ENCODE measurements at regions not wholly inside any gene's neighbourhood (a gene's known extent, or its start where the extent isn't known, plus 50 kb on each side); places are given as distances from the start of the nearest gene placed in this dataset.
"Not testable (repeated sequence)": the region's sequence is repeated elsewhere in the genome, so short reads cannot be mapped to it uniquely, and the experiment has no call there.

GRCh38 chr2:13332060-13332459 is 615.3 kb downstream of the TRIB2 start:
- Mint-ChIP-seq H3K27ac (no peak overlapping the region), H3K4me3 (no peak overlapping the region), H3K36me3 (ENCODE audit: low read depth) (no peaks in the 10 kb centered on the region), H3K9me3 (peaks cover 37% of the 10 kb centered on the region), H3K4me1 (ENCODE audit: low read depth) (no peaks in the 10 kb centered on the region), H3K27me3 (ENCODE audit: insufficient read depth) (no peaks in the 10 kb centered on the region)
- no peak for DNase-seq
- TF ChIP-seq CTCF (IDR thresholded peaks at IDR 0.05) = no peak

- not testable (repeated sequence) for H3K27ac Mint-ChIP-seq; H3K27me3 Mint-ChIP-seq (ENCODE audit: insufficient read depth); H3K4me1 Mint-ChIP-seq (ENCODE audit: low read depth); DNase-seq; H3K4me3 Mint-ChIP-seq; H3K36me3 Mint-ChIP-seq (ENCODE audit: low read depth)
- peaks cover 47% of the 10 kb centered on the region for H3K9me3 Mint-ChIP-seq
Measured at GRCh38 chr2:13334071-13334470, 617.3 kb downstream of the TRIB2 start.

GRCh38 chr2:13334545-13334944 is 617.8 kb downstream of the TRIB2 start:
- no peaks in the 10 kb centered on the region for H3K4me1 Mint-ChIP-seq (ENCODE audit: low read depth)
- H3K27me3 Mint-ChIP-seq (ENCODE audit: insufficient read depth) = no peaks in the 10 kb centered on the region; the same call in 1 of the 2 replicates
- H3K27ac Mint-ChIP-seq = no peak overlapping the region
- no peaks in the 10 kb centered on the region; the same call in 1 of the 2 replicates for H3K36me3 Mint-ChIP-seq (ENCODE audit: low read depth)
- H3K9me3 Mint-ChIP-seq = peaks cover 49% of the 10 kb centered on the region
- no peak overlapping the region for H3K4me3 Mint-ChIP-seq
- DNase-seq = no peak
- TF ChIP-seq CTCF (IDR thresholded peaks at IDR 0.05) = no peak

GRCh38 chr2:13335862-13336535 is 619.3 kb downstream of the TRIB2 start:
- DNase-seq = no peak
- no peak for TF ChIP-seq CTCF (IDR thresholded peaks at IDR 0.05)
- H3K36me3 Mint-ChIP-seq (ENCODE audit: low read depth) = no peaks in the 10 kb centered on the region; the same call in 1 of the 2 replicates
- peaks cover 41% of the 10 kb centered on the region for H3K9me3 Mint-ChIP-seq
- no peaks in the 10 kb centered on the region for H3K4me1 Mint-ChIP-seq (ENCODE audit: low read depth)
- H3K4me3 Mint-ChIP-seq = no peak overlapping the region
- no peak overlapping the region for H3K27ac Mint-ChIP-seq
- H3K27me3 Mint-ChIP-seq (ENCODE audit: insufficient read depth) = no peaks in the 10 kb centered on the region; the same call in 1 of the 2 replicates

GRCh38 chr2:13351068-13351467 is 634.3 kb downstream of the TRIB2 start:
- TF ChIP-seq CTCF (IDR thresholded peaks at IDR 0.05) = no peak
- Mint-ChIP-seq H3K4me1 (ENCODE audit: low read depth) (no peaks in the 10 kb centered on the region), H3K27ac (no peak overlapping the region), H3K9me3 (peaks cover 40% of the 10 kb centered on the region), H3K27me3 (ENCODE audit: insufficient read depth) (no peaks in the 10 kb centered on the region), H3K4me3 (no peak overlapping the region), H3K36me3 (ENCODE audit: low read depth) (no peaks in the 10 kb centered on the region)
- DNase-seq = no peak

GRCh38 chr2:13353083-13353482 is 636.3 kb downstream of the TRIB2 start:
- no peaks in the 10 kb centered on the region for H3K4me1 Mint-ChIP-seq (ENCODE audit: low read depth)
- no peak for DNase-seq
- no peaks in the 10 kb centered on the region for H3K36me3 Mint-ChIP-seq (ENCODE audit: low read depth)
- no peak overlapping the region for H3K4me3 Mint-ChIP-seq
- H3K27me3 Mint-ChIP-seq (ENCODE audit: insufficient read depth) = no peaks in the 10 kb centered on the region
- no peak overlapping the region for H3K27ac Mint-ChIP-seq
- no peak for TF ChIP-seq CTCF (IDR thresholded peaks at IDR 0.05)
- peaks cover 54% of the 10 kb centered on the region for H3K9me3 Mint-ChIP-seq
